ENCODE measurements at regions not wholly inside any gene's neighbourhood (a gene's known extent, or its start where the extent isn't known, plus 50 kb on each side); places are given as distances from the start of the nearest gene placed in this dataset.

DNA sequence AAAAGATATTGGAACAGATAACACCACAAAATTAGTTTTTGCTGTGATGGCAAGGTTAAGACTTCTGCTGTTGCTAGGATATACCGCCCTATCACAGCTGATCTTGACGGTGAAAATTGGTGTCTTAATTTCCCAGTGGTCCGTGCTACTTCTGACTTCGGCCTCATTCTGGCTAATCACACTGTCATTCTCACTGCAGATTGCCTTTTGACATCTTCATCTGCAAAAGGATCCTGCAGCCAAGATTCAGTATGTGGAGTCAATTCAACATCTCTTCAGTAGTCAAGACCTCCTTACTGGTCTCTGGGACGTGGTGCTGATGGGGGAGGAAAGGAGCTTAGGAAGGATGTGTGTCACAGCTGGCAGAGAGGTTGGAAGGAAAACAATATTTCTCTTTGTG, 438.6 kb downstream of the WDR72 start:
- TF ChIP-seq, protein P1, sequence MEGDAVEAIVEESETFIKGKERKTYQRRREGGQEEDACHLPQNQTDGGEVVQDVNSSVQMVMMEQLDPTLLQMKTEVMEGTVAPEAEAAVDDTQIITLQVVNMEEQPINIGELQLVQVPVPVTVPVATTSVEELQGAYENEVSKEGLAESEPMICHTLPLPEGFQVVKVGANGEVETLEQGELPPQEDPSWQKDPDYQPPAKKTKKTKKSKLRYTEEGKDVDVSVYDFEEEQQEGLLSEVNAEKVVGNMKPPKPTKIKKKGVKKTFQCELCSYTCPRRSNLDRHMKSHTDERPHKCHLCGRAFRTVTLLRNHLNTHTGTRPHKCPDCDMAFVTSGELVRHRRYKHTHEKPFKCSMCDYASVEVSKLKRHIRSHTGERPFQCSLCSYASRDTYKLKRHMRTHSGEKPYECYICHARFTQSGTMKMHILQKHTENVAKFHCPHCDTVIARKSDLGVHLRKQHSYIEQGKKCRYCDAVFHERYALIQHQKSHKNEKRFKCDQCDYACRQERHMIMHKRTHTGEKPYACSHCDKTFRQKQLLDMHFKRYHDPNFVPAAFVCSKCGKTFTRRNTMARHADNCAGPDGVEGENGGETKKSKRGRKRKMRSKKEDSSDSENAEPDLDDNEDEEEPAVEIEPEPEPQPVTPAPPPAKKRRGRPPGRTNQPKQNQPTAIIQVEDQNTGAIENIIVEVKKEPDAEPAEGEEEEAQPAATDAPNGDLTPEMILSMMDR (IDR thresholded peaks at IDR 0.05; ENCODE audit: insufficient read depth, low read depth, low read length, missing control alignments) = no peak
- DNase-seq (ENCODE audit: low read depth) = no peak
- no peak overlapping the region for H3K4me3 ChIP-seq (ENCODE audit: low read length)

DNA sequence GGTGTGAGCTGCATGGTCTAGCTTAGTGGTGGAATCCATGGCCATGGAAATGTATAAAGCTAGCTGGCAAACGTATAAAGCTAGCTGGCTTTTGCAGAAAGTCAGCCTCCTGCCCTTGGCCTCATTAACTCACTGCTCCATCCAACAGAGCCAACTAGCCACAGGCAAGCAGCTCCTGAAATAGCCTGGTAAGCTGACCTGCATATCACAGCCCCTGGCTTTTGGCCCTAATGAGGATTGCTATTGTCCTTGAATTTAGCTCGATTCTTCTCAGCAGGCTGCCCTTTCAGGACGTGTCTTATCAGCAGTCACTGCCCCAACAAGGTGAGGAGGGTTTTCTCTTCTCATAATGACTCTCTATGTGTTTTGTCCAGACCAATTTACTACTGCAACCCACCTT, 446.8 kb downstream of the WDR72 start:
- TF ChIP-seq, protein P1 (IDR thresholded peaks at IDR 0.05; ENCODE audit: insufficient read depth, low read depth, low read length, missing control alignments) = no peak
- no peak for DNase-seq (ENCODE audit: low read depth)
- H3K4me3 ChIP-seq (ENCODE audit: low read length) = no peak overlapping the region

DNA sequence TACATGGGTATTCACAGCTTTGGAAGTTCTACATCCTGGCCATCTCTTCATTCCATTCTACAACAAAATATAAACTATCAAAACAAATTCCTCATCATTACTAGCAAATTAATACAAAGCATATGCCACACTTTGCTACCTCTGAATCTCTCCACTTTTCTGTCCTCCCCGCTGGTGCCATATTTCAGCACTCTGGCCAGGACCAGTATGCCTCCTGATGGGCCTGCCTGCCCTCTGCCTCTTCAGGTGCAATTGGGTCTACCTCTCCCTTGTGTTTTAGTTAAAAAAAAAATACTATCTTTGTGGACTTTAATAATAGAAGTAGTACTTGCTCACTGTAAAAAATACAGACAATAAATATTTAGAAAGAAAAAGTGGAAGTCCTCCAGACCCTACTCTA, 448.8 kb downstream of the WDR72 start:
- no peak for DNase-seq (ENCODE audit: low read depth)
- no peak overlapping the region for H3K4me3 ChIP-seq (ENCODE audit: low read length)
- TF ChIP-seq, protein P1 (IDR thresholded peaks at IDR 0.05; ENCODE audit: insufficient read depth, low read depth, low read length, missing control alignments) = no peak

DNA sequence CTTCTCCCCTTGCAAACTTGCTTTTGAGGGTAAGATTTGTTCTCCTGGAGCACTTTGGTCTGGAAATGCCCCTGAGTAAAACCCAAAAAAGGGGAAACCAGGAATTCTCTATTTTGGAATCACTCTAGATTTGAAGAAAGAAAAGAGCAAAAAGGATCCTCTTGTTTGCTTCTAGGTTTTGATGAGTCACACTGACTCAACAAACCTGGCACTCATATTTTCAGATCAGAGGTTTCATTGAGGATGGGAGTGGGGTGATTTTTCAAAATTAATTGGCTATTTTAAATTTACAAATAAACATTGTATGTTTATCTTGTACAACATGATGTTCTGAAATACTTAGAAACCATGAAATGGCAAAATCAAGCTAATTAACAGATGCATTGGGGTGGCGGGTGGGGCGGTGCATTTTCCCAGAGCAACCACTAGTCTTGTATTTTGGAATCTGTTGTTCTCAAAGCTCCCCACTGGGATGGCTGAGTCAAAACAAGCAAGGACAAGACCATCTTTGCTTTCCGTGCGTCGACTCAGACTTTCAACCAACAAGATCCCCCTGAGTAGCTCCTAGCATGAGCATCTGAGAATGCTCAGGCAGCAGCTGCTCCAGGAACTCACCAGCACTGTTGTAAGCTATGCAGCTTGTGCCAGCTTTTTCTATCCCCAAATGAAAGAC, 451.4 kb downstream of the WDR72 start:
- TF ChIP-seq, protein P1 (IDR thresholded peaks at IDR 0.05; ENCODE audit: insufficient read depth, low read depth, low read length, missing control alignments) = no peak
- no peak overlapping the region for H3K4me3 ChIP-seq (ENCODE audit: low read length)
- DNase-seq (ENCODE audit: low read depth) = peak; percentile 9

DNA sequence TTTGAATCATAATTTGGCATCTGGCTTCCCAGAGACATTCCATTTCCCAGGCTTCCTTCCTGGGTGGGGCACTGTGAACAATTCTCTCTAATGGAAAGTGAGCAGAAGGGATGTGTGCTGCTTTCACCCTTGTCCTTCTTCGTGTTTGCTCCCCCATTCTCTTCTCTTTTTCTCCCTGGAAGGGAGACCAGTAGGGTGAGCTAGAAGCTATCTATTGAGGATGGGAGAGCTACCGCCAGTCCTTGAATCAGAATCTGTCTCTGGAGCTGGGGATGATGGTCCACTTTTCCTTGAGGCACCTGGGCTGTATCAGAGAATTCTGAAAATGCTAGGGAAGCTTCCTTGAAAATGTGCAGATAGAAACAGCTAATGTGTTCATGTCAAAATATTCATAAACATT, 453.9 kb downstream of the WDR72 start:
- no peak for DNase-seq (ENCODE audit: low read depth)
- TF ChIP-seq, protein P1 (IDR thresholded peaks at IDR 0.05; ENCODE audit: insufficient read depth, low read depth, low read length, missing control alignments) = no peak
- H3K4me3 ChIP-seq (ENCODE audit: low read length) = no peak overlapping the region

DNA sequence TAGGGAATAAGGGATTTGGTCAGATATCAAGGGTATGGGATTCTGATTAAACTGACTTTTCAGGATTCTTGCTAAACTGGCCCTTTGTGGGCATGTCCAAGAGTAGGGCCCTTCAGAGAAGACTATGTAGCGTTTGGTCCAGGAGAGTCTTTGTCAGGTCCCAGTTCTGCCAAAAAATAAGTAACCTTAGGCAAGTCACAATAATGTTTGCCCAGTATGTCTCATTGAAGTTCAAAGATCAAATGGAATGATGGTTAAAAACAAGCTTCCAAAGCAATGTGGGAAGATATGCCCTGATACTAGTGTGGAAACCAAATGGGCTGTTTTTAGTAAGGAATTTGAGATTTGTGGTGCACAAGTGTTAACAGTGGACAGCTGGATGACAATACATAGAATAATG, 454.4 kb downstream of the WDR72 start:
- TF ChIP-seq, protein P1 (IDR thresholded peaks at IDR 0.05; ENCODE audit: insufficient read depth, low read depth, low read length, missing control alignments) = no peak
- no peak overlapping the region for H3K4me3 ChIP-seq (ENCODE audit: low read length)
- DNase-seq (ENCODE audit: low read depth) = no peak

DNA sequence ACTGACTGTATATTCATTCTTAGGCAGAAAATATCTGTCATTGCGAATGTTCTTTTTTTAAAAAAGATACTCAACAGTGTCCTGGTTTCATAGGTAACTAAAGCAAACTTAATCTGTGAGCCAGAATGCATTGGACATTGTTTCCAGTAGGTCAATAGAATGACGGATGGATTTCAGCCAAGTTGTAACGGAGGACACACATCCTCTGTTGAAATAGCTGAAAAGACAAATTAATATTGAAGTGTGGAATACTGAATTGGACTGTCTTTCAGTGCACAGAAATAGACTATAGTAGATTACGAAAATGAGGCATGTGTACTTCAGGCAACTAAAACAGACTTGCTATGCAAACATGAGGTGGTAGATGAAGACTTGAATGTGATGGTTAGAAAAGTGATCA, 461.6 kb downstream of the WDR72 start:
- H3K4me3 ChIP-seq (ENCODE audit: low read length) = no peak overlapping the region
- TF ChIP-seq, protein P1 (IDR thresholded peaks at IDR 0.05; ENCODE audit: insufficient read depth, low read depth, low read length, missing control alignments) = no peak
- no peak for DNase-seq (ENCODE audit: low read depth)

Data from epithelial cell of esophagus (primary cell).